ENCODE measurements at regions not wholly inside any gene's neighbourhood (a gene's known extent, or its start where the extent isn't known, plus 50 kb on each side); places are given as distances from the start of the nearest gene placed in this dataset.

- TF ChIP-seq, protein P1, sequence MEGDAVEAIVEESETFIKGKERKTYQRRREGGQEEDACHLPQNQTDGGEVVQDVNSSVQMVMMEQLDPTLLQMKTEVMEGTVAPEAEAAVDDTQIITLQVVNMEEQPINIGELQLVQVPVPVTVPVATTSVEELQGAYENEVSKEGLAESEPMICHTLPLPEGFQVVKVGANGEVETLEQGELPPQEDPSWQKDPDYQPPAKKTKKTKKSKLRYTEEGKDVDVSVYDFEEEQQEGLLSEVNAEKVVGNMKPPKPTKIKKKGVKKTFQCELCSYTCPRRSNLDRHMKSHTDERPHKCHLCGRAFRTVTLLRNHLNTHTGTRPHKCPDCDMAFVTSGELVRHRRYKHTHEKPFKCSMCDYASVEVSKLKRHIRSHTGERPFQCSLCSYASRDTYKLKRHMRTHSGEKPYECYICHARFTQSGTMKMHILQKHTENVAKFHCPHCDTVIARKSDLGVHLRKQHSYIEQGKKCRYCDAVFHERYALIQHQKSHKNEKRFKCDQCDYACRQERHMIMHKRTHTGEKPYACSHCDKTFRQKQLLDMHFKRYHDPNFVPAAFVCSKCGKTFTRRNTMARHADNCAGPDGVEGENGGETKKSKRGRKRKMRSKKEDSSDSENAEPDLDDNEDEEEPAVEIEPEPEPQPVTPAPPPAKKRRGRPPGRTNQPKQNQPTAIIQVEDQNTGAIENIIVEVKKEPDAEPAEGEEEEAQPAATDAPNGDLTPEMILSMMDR (IDR thresholded peaks at IDR 0.05) = no peak
- TF ChIP-seq POLR2AphosphoS5 (IDR thresholded peaks at IDR 0.05) = no peak
These were observed 58.6 kb upstream of the SHISA6 start for GRCh38 chr17:11182430-11182829.

All from transverse colon (tissue), 4 donors.